Stimulated activated effector memory CD8-positive, alpha-beta T cell treated with anti-CD3 and anti-CD28 coated beads, Interleukin-12 subunit alpha, Interleukin-12 subunit beta, amount 100 ng/mL, for 72 hours (primary cell): ENCODE measurements at regions not wholly inside any gene's neighbourhood (a gene's known extent, or its start where the extent isn't known, plus 50 kb on each side); places are given as distances from the start of the nearest gene placed in this dataset.

Source experiments
- ATAC-seq: fragments of 150-1000 bp; cut with Tn5 transposase; 2 replicates; pipeline ENCODE4 v1.10.0; 2021
- DNase-seq, 2 donors: peaks; one replicate each; pipeline ENCODE4 v3.0.0; 2021 to 2022; ENCODE audit warnings: low spot score in 2 of 2
- H3K27ac Mint-ChIP-seq: one replicate; pipeline ENCODE4 v1.8.0; 2022; ENCODE audit warnings: mild to moderate bottlenecking, mixed read lengths
- H3K36me3 Mint-ChIP-seq: one replicate; pipeline ENCODE4 v1.8.0; 2022; ENCODE audit warnings: mild to moderate bottlenecking, mixed read lengths
- H3K4me1 Mint-ChIP-seq: one replicate; pipeline ENCODE4 v1.8.0; 2022; ENCODE audit warnings: mixed read lengths
- H3K4me3 Mint-ChIP-seq: one replicate; pipeline ENCODE4 v1.8.0; 2022; ENCODE audit warnings: mild to moderate bottlenecking, mixed read lengths
- H3K9me3 Mint-ChIP-seq: one replicate; pipeline ENCODE4 v1.8.0; 2022; ENCODE audit warnings: mixed read lengths

- no peaks in the 10 kb centered on the region for H3K36me3 Mint-ChIP-seq
- H3K9me3 Mint-ChIP-seq: peaks cover 7% of the 10 kb centered on the region
- DNase-seq (no peak), ATAC-seq (no peak)
- H3K27ac Mint-ChIP-seq: no peak overlapping the region
- no peak overlapping the region for H3K4me3 Mint-ChIP-seq
- H3K4me1 Mint-ChIP-seq: no peaks in the 10 kb centered on the region
Observed at GRCh38 chr3:94737116-94737515, 674.3 kb downstream of the NSUN3 start.

GRCh38 chr3:94739420-94739819 lies 676.6 kb downstream of the NSUN3 start:
- ATAC-seq: no peak
- DNase-seq: no peak
- H3K9me3 Mint-ChIP-seq: peaks cover 12% of the 10 kb centered on the region
- no peak overlapping the region for H3K27ac Mint-ChIP-seq
- H3K36me3 Mint-ChIP-seq: no peaks in the 10 kb centered on the region
- no peak overlapping the region for H3K4me3 Mint-ChIP-seq
- H3K4me1 Mint-ChIP-seq: no peaks in the 10 kb centered on the region

GRCh38 chr3:94758751-94759150 lies 695.9 kb downstream of the NSUN3 start:
- DNase-seq: no peak
- H3K36me3 Mint-ChIP-seq: no peaks in the 10 kb centered on the region
- H3K9me3 Mint-ChIP-seq: peaks cover 21% of the 10 kb centered on the region
- H3K4me1 Mint-ChIP-seq: no peaks in the 10 kb centered on the region
- no peak overlapping the region for H3K27ac Mint-ChIP-seq
- ATAC-seq: no peak
- no peak overlapping the region for H3K4me3 Mint-ChIP-seq

GRCh38 chr3:94772402-94772801 lies 709.5 kb downstream of the NSUN3 start:
- ATAC-seq (no peak), DNase-seq (no peak)
- no peak overlapping the region for H3K4me3 Mint-ChIP-seq
- H3K27ac Mint-ChIP-seq: no peak overlapping the region
- peaks cover 15% of the 10 kb centered on the region for H3K9me3 Mint-ChIP-seq
- no peaks in the 10 kb centered on the region for H3K4me1 Mint-ChIP-seq
- no peaks in the 10 kb centered on the region for H3K36me3 Mint-ChIP-seq

- peaks cover 10% of the 10 kb centered on the region for H3K9me3 Mint-ChIP-seq
- no peaks in the 10 kb centered on the region for H3K36me3 Mint-ChIP-seq
- H3K27ac Mint-ChIP-seq: no peak overlapping the region
- H3K4me3 Mint-ChIP-seq: no peak overlapping the region
- no peaks in the 10 kb centered on the region for H3K4me1 Mint-ChIP-seq
- ATAC-seq (no peak), DNase-seq (no peak)
Observed at GRCh38 chr3:94775746-94776145, 712.9 kb downstream of the NSUN3 start.

GRCh38 chr3:94776401-94776915 lies 713.6 kb downstream of the NSUN3 start:
- no peak for DNase-seq
- no peak overlapping the region for H3K4me3 Mint-ChIP-seq
- no peak for ATAC-seq
- H3K27ac Mint-ChIP-seq: no peak overlapping the region
- H3K4me1 Mint-ChIP-seq: no peaks in the 10 kb centered on the region
- H3K36me3 Mint-ChIP-seq: no peaks in the 10 kb centered on the region
- peaks cover 11% of the 10 kb centered on the region for H3K9me3 Mint-ChIP-seq

- Mint-ChIP-seq H3K9me3 (peaks cover 8% of the 10 kb centered on the region), H3K27ac (no peak overlapping the region), H3K36me3 (no peaks in the 10 kb centered on the region), H3K4me1 (no peaks in the 10 kb centered on the region), H3K4me3 (no peak overlapping the region)
- DNase-seq (no peak), ATAC-seq (no peak)
Observed at GRCh38 chr3:94778289-94778688, 715.4 kb downstream of the NSUN3 start.

GRCh38 chr3:94778814-94779494 lies 716.1 kb downstream of the NSUN3 start:
- ATAC-seq (no peak), DNase-seq (no peak)
- Mint-ChIP-seq H3K4me1 (no peaks in the 10 kb centered on the region), H3K27ac (no peak overlapping the region), H3K4me3 (no peak overlapping the region), H3K9me3 (peaks cover 8% of the 10 kb centered on the region), H3K36me3 (no peaks in the 10 kb centered on the region)

GRCh38 chr3:94779699-94780098 lies 716.8 kb downstream of the NSUN3 start:
- no peak for DNase-seq
- ATAC-seq: no peak
- Mint-ChIP-seq H3K36me3 (no peaks in the 10 kb centered on the region), H3K9me3 (peaks cover 10% of the 10 kb centered on the region), H3K27ac (no peak overlapping the region), H3K4me3 (no peak overlapping the region), H3K4me1 (no peaks in the 10 kb centered on the region)

- no peaks in the 10 kb centered on the region for H3K36me3 Mint-ChIP-seq
- DNase-seq: no peak
- H3K27ac Mint-ChIP-seq: no peak overlapping the region
- peaks cover 4% of the 10 kb centered on the region for H3K9me3 Mint-ChIP-seq
- ATAC-seq: no peak
- no peaks in the 10 kb centered on the region for H3K4me1 Mint-ChIP-seq
- H3K4me3 Mint-ChIP-seq: no peak overlapping the region
Observed at GRCh38 chr3:94784274-94784673, 721.4 kb downstream of the NSUN3 start.

- no peak for DNase-seq
- ATAC-seq: no peak
- H3K9me3 Mint-ChIP-seq: peaks cover 6% of the 10 kb centered on the region
- H3K36me3 Mint-ChIP-seq: no peaks in the 10 kb centered on the region
- no peak overlapping the region for H3K27ac Mint-ChIP-seq
- H3K4me3 Mint-ChIP-seq: no peak overlapping the region
- no peaks in the 10 kb centered on the region for H3K4me1 Mint-ChIP-seq
Observed at GRCh38 chr3:94787066-94787465, 724.2 kb downstream of the NSUN3 start.

GRCh38 chr3:94787734-94788270 lies 724.9 kb downstream of the NSUN3 start:
- no peaks in the 10 kb centered on the region for H3K36me3 Mint-ChIP-seq
- no peak overlapping the region for H3K4me3 Mint-ChIP-seq
- H3K9me3 Mint-ChIP-seq: peaks cover 10% of the 10 kb centered on the region
- DNase-seq (no peak), ATAC-seq (no peak)
- no peaks in the 10 kb centered on the region for H3K4me1 Mint-ChIP-seq
- H3K27ac Mint-ChIP-seq: no peak overlapping the region

- Mint-ChIP-seq H3K27ac (no peak overlapping the region), H3K9me3 (peaks cover 11% of the 10 kb centered on the region), H3K4me3 (no peak overlapping the region), H3K4me1 (no peaks in the 10 kb centered on the region), H3K36me3 (no peaks in the 10 kb centered on the region)
- no peak for DNase-seq
- ATAC-seq: no peak
Observed at GRCh38 chr3:94794563-94794962, 731.7 kb downstream of the NSUN3 start.

- peaks cover 6% of the 10 kb centered on the region for H3K9me3 Mint-ChIP-seq
- no peak overlapping the region for H3K27ac Mint-ChIP-seq
- no peaks in the 10 kb centered on the region for H3K36me3 Mint-ChIP-seq
- ATAC-seq: no peak
- no peak for DNase-seq
- no peaks in the 10 kb centered on the region for H3K4me1 Mint-ChIP-seq
- no peak overlapping the region for H3K4me3 Mint-ChIP-seq
Observed at GRCh38 chr3:94799420-94800060, 736.7 kb downstream of the NSUN3 start.

- Mint-ChIP-seq H3K9me3 (peaks cover 14% of the 10 kb centered on the region), H3K36me3 (peaks cover 5% of the 10 kb centered on the region), H3K4me3 (no peak overlapping the region), H3K27ac (no peak overlapping the region), H3K4me1 (no peaks in the 10 kb centered on the region)
- ATAC-seq (no peak), DNase-seq (no peak)
Observed at GRCh38 chr3:94811836-94812235, 749.0 kb downstream of the NSUN3 start.

- no peaks in the 10 kb centered on the region for H3K36me3 Mint-ChIP-seq
Observed at GRCh38 chr3:94821241-94821640, 758.4 kb downstream of the NSUN3 start.

More at GRCh38 chr3:94821241-94821640, 758.4 kb downstream of the NSUN3 start:
- Mint-ChIP-seq H3K4me1 (no peaks in the 10 kb centered on the region), H3K9me3 (peaks cover 7% of the 10 kb centered on the region), H3K4me3 (no peak overlapping the region), H3K27ac (no peak overlapping the region)
- ATAC-seq (no peak), DNase-seq (no peak)
